ENCODE measurements at regions not wholly inside any gene's neighbourhood (a gene's known extent, or its start where the extent isn't known, plus 50 kb on each side); places are given as distances from the start of the nearest gene placed in this dataset.

- H2AFZ ChIP-seq (ENCODE audit: low read depth, low read length) = no peak overlapping the region
- H3K4me3 ChIP-seq (ENCODE audit: low read length) = no peak overlapping the region
- H3K4me1 ChIP-seq (ENCODE audit: low read length) = no peaks in the 10 kb centered on the region
- H3K36me3 ChIP-seq (replicated peaks; ENCODE audit: low read depth, low read length) = no peaks in the 10 kb centered on the region
- H3K9ac ChIP-seq (ENCODE audit: low read length) = no peak overlapping the region
- TF ChIP-seq CTCF (IDR thresholded peaks at IDR 0.05; ENCODE audit: low read depth, low read length) = no peak
- TF ChIP-seq EZH2phosphoT487 (IDR thresholded peaks at IDR 0.05; ENCODE audit: low read depth) = no peak
- H3K79me2 ChIP-seq (ENCODE audit: low read length) = no peaks in the 10 kb centered on the region
- H3K27ac ChIP-seq (ENCODE audit: low read length) = no peak overlapping the region
- no peaks in the 10 kb centered on the region for H3K9me3 ChIP-seq (ENCODE audit: insufficient read depth, low read length)
- H3K4me2 ChIP-seq (ENCODE audit: low read length) = no peak overlapping the region
- no peaks in the 10 kb centered on the region for H4K20me1 ChIP-seq (ENCODE audit: insufficient read depth, low read length)
- no peaks in the 10 kb centered on the region for H3K27me3 ChIP-seq (ENCODE audit: low read depth, low read length)
Observed at GRCh38 chr10:21247592-21247991, 277.9 kb downstream of the SKIDA1 start.

- H3K9ac ChIP-seq (ENCODE audit: low read length) = no peak overlapping the region
- H3K4me1 ChIP-seq (ENCODE audit: low read length) = no peaks in the 10 kb centered on the region
- H3K79me2 ChIP-seq (ENCODE audit: low read length) = no peaks in the 10 kb centered on the region
- no peaks in the 10 kb centered on the region for H4K20me1 ChIP-seq (ENCODE audit: insufficient read depth, low read length)
- no peak overlapping the region for H2AFZ ChIP-seq (ENCODE audit: low read depth, low read length)
- TF ChIP-seq CTCF (IDR thresholded peaks at IDR 0.05; ENCODE audit: low read depth, low read length) (no peak), EZH2phosphoT487 (IDR thresholded peaks at IDR 0.05; ENCODE audit: low read depth) (no peak)
- no peaks in the 10 kb centered on the region for H3K36me3 ChIP-seq (replicated peaks; ENCODE audit: low read depth, low read length)
- H3K4me2 ChIP-seq (ENCODE audit: low read length) = no peak overlapping the region
- H3K9me3 ChIP-seq (ENCODE audit: insufficient read depth, low read length) = no peaks in the 10 kb centered on the region
- H3K27me3 ChIP-seq (ENCODE audit: low read depth, low read length) = no peaks in the 10 kb centered on the region
- H3K4me3 ChIP-seq (ENCODE audit: low read length) = no peak overlapping the region
- H3K27ac ChIP-seq (ENCODE audit: low read length) = no peak overlapping the region
Observed at GRCh38 chr10:21246178-21246577, 279.3 kb downstream of the SKIDA1 start.

GRCh38 chr10:21243748-21244257 is 281.7 kb downstream of the SKIDA1 start:
- no peaks in the 10 kb centered on the region for H3K27me3 ChIP-seq (ENCODE audit: low read depth, low read length)
- no peaks in the 10 kb centered on the region for H3K36me3 ChIP-seq (replicated peaks; ENCODE audit: low read depth, low read length)
- H2AFZ ChIP-seq (ENCODE audit: low read depth, low read length) = no peak overlapping the region
- no peaks in the 10 kb centered on the region for H3K9me3 ChIP-seq (ENCODE audit: insufficient read depth, low read length)
- no peak overlapping the region for H3K9ac ChIP-seq (ENCODE audit: low read length)
- no peak overlapping the region for H3K4me2 ChIP-seq (ENCODE audit: low read length)
- H3K79me2 ChIP-seq (ENCODE audit: low read length) = no peaks in the 10 kb centered on the region
- H3K4me1 ChIP-seq (ENCODE audit: low read length) = no peaks in the 10 kb centered on the region
- H3K4me3 ChIP-seq (ENCODE audit: low read length) = no peak overlapping the region
- H3K27ac ChIP-seq (ENCODE audit: low read length) = no peak overlapping the region
- no peaks in the 10 kb centered on the region for H4K20me1 ChIP-seq (ENCODE audit: insufficient read depth, low read length)
- TF ChIP-seq CTCF (IDR thresholded peaks at IDR 0.05; ENCODE audit: low read depth, low read length) = no peak
- no peak for TF ChIP-seq EZH2phosphoT487 (IDR thresholded peaks at IDR 0.05; ENCODE audit: low read depth)

- Histone ChIP-seq H3K27ac (ENCODE audit: low read length) (no peak overlapping the region), H3K4me3 (ENCODE audit: low read length) (no peak overlapping the region), H3K4me2 (ENCODE audit: low read length) (no peak overlapping the region), H4K20me1 (ENCODE audit: insufficient read depth, low read length) (no peaks in the 10 kb centered on the region), H3K79me2 (ENCODE audit: low read length) (no peaks in the 10 kb centered on the region), H3K4me1 (ENCODE audit: low read length) (no peaks in the 10 kb centered on the region), H3K9me3 (ENCODE audit: insufficient read depth, low read length) (no peaks in the 10 kb centered on the region), H3K27me3 (ENCODE audit: low read depth, low read length) (no peaks in the 10 kb centered on the region), H3K36me3 (replicated peaks; ENCODE audit: low read depth, low read length) (no peaks in the 10 kb centered on the region), H2AFZ (ENCODE audit: low read depth, low read length) (no peak overlapping the region), H3K9ac (ENCODE audit: low read length) (no peak overlapping the region)
- TF ChIP-seq EZH2phosphoT487 (IDR thresholded peaks at IDR 0.05; ENCODE audit: low read depth) (no peak), CTCF (IDR thresholded peaks at IDR 0.05; ENCODE audit: low read depth, low read length) (no peak)
Observed at GRCh38 chr10:21242915-21243314, 282.6 kb downstream of the SKIDA1 start.

All from OCI-LY3 (cell line).